Calu3 (cell line): ENCODE measurements at regions not wholly inside any gene's neighbourhood (a gene's known extent, or its start where the extent isn't known, plus 50 kb on each side); places are given as distances from the start of the nearest gene placed in this dataset.

Experiments used
- BruUV-seq: library from RNA; stranded (reverse); fragments of 400-500 nt; replicated peaks from 2 replicates; lab custom pipeline; 2021; lab: Mats Ljungman, UMichigan
- CTCF ChIA-PET: fragments of 300-600 bp; sonication (Branson Sonifier 250); formaldehyde crosslinking; loops from one replicate; lab custom pipeline; 2022; ENCODE audit warnings: antibody characterized with exemption; lab: Charles Lee
- DNase-seq: peaks from one replicate; pipeline ENCODE4 v3.0.0; 2022
- H3K27ac Mint-ChIP-seq: one replicate; pipeline ENCODE4 v1.8.0; 2022; ENCODE audit warnings: mixed read lengths; ENCODE audit not compliant: unreplicated experiment
- H3K27me3 Mint-ChIP-seq: one replicate; pipeline ENCODE4 v1.8.0; 2022; ENCODE audit warnings: mixed read lengths; ENCODE audit not compliant: unreplicated experiment
- H3K36me3 Mint-ChIP-seq: one replicate; pipeline ENCODE4 v1.8.0; 2022; ENCODE audit warnings: mild to moderate bottlenecking, moderate library complexity, mixed read lengths; ENCODE audit not compliant: insufficient read depth, unreplicated experiment
- H3K4me1 Mint-ChIP-seq: one replicate; pipeline ENCODE4 v1.8.0; 2022; ENCODE audit warnings: mild to moderate bottlenecking, low read depth, mixed read lengths; ENCODE audit not compliant: unreplicated experiment
- H3K4me3 Mint-ChIP-seq: one replicate; pipeline ENCODE4 v1.8.0; 2022; ENCODE audit warnings: mild to moderate bottlenecking, low read depth, moderate library complexity, mixed read lengths; ENCODE audit not compliant: unreplicated experiment
- H3K9me3 Mint-ChIP-seq: one replicate; pipeline ENCODE4 v1.8.0; 2022; ENCODE audit warnings: low read depth, mixed read lengths; ENCODE audit not compliant: unreplicated experiment
- intact Hi-C: fragments of 100-400 bp; cut with micrococcal nuclease; formaldehyde crosslinking; loops from one replicate; pipeline ENCODE4 v1.10.0; 2022; ENCODE audit not compliant: unreplicated experiment
- TF ChIP-seq, protein P1 (sequence below): fragments of 200-600 bp; IDR thresholded peaks from one replicate; pipeline ENCODE4 v1.8.0; 2022; ENCODE audit warnings: antibody characterized with exemption; ENCODE audit not compliant: unreplicated experiment

DNA sequence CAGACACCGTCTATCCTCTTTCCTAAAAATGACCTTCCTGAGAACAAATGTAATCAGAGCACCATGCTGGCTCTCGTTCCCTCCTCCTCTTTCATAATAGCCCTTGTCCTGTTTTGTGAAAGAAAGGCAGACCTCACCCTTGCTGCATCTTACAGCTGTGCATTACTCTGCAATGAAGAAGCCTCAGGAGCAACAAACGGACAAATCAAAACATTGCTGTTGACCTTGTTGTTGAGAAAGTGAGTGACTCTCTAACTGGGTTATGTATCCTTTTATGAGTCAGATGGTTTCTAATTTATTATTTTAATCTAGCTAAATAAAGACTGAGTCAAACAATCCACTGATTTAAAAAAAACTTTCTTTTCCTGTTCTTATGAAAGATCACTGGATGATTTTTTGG lies 180.9 kb downstream of the RPS29 start:
- H3K36me3 Mint-ChIP-seq, result no peaks in the 10 kb centered on the region
- H3K4me1 Mint-ChIP-seq, result no peaks in the 10 kb centered on the region
- no peak overlapping the region for H3K4me3 Mint-ChIP-seq
- peaks cover 19% of the 10 kb centered on the region for H3K27me3 Mint-ChIP-seq
- CTCF ChIA-PET, result no interaction called here
- no peak for DNase-seq
- no peak overlapping the region for H3K27ac Mint-ChIP-seq
- H3K9me3 Mint-ChIP-seq, result no peaks in the 10 kb centered on the region
- BruUV-seq, result no TSS peak
- TF ChIP-seq, protein P1, sequence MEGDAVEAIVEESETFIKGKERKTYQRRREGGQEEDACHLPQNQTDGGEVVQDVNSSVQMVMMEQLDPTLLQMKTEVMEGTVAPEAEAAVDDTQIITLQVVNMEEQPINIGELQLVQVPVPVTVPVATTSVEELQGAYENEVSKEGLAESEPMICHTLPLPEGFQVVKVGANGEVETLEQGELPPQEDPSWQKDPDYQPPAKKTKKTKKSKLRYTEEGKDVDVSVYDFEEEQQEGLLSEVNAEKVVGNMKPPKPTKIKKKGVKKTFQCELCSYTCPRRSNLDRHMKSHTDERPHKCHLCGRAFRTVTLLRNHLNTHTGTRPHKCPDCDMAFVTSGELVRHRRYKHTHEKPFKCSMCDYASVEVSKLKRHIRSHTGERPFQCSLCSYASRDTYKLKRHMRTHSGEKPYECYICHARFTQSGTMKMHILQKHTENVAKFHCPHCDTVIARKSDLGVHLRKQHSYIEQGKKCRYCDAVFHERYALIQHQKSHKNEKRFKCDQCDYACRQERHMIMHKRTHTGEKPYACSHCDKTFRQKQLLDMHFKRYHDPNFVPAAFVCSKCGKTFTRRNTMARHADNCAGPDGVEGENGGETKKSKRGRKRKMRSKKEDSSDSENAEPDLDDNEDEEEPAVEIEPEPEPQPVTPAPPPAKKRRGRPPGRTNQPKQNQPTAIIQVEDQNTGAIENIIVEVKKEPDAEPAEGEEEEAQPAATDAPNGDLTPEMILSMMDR, result no peak
- intact Hi-C loops, result no loop called here

GRCh38 chr14:49401373-49401772 lies 184.8 kb downstream of the RPS29 start:
- H3K4me3 Mint-ChIP-seq, result no peak overlapping the region
- H3K27me3 Mint-ChIP-seq, result no peaks in the 10 kb centered on the region
- no peaks in the 10 kb centered on the region for H3K36me3 Mint-ChIP-seq
- CTCF ChIA-PET, result no interaction called here
- TF ChIP-seq, protein P1, result no peak
- DNase-seq, result no peak
- H3K27ac Mint-ChIP-seq, result no peak overlapping the region
- BruUV-seq, result no TSS peak
- H3K9me3 Mint-ChIP-seq, result no peaks in the 10 kb centered on the region
- no peaks in the 10 kb centered on the region for H3K4me1 Mint-ChIP-seq
- intact Hi-C loops, result no loop called here

DNA sequence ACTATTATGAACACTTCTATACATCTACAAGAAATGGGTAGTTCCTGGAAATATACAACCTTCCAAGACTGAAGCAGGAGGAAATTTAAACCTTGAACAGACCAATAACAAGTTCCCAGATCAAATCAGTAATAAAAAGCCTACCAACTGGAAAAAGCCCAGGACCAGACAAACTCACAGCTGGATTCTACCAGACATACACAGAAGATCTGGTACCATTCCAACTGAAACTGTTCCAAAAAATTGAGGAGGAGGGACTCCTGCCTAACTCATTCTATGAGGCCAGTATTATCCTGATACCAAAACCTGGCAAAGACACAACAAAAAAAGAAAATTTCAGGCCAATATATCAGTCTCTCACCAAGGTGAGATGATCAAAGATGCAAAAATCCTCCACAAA lies 189.4 kb downstream of the RPS29 start:
- no peak for DNase-seq
- intact Hi-C loops, result no loop called here
- BruUV-seq, result no TSS peak
- Mint-ChIP-seq H3K36me3 (no peaks in the 10 kb centered on the region), H3K27ac (no peak overlapping the region), H3K27me3 (no peaks in the 10 kb centered on the region), H3K4me3 (no peak overlapping the region), H3K4me1 (no peaks in the 10 kb centered on the region), H3K9me3 (no peaks in the 10 kb centered on the region)
- CTCF ChIA-PET, result no interaction called here
- TF ChIP-seq, protein P1, result no peak

DNA sequence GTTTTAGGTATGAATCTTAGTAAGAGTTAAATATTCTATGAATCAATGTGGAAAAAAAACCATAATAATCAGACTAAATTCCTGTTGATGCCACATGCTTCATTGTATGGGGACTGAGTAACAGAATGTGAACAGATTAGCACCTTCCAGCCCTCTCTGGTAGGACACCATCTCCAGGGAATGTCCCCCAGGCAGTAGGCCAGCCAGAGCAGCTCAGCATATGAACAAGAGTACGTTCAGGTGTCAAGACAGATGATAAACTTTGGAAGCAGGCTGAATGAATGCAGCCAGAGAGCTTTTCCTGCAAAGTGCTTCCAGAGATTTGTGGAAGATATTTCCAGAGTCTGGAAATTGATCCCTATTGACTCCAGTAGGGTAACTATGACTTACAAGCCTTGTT lies 204.4 kb downstream of the RPS29 start:
- H3K4me1 Mint-ChIP-seq, result no peaks in the 10 kb centered on the region
- peaks cover 12% of the 10 kb centered on the region for H3K27me3 Mint-ChIP-seq
- intact Hi-C loops, result no loop called here
- no peak overlapping the region for H3K27ac Mint-ChIP-seq
- DNase-seq, result no peak
- CTCF ChIA-PET, result interaction anchor here (0.9 kb wide), 1 partner anchor 14 kb away, joined by 3 read pairs; no protein-coding TSS in a partner anchor
- H3K9me3 Mint-ChIP-seq, result peaks cover 4% of the 10 kb centered on the region
- H3K36me3 Mint-ChIP-seq, result no peaks in the 10 kb centered on the region
- no TSS peak for BruUV-seq
- TF ChIP-seq, protein P1, result no peak
- H3K4me3 Mint-ChIP-seq, result no peak overlapping the region
